ENCODE measurements at regions not wholly inside any gene's neighbourhood (a gene's known extent, or its start where the extent isn't known, plus 50 kb on each side); places are given as distances from the start of the nearest gene placed in this dataset.

DNA sequence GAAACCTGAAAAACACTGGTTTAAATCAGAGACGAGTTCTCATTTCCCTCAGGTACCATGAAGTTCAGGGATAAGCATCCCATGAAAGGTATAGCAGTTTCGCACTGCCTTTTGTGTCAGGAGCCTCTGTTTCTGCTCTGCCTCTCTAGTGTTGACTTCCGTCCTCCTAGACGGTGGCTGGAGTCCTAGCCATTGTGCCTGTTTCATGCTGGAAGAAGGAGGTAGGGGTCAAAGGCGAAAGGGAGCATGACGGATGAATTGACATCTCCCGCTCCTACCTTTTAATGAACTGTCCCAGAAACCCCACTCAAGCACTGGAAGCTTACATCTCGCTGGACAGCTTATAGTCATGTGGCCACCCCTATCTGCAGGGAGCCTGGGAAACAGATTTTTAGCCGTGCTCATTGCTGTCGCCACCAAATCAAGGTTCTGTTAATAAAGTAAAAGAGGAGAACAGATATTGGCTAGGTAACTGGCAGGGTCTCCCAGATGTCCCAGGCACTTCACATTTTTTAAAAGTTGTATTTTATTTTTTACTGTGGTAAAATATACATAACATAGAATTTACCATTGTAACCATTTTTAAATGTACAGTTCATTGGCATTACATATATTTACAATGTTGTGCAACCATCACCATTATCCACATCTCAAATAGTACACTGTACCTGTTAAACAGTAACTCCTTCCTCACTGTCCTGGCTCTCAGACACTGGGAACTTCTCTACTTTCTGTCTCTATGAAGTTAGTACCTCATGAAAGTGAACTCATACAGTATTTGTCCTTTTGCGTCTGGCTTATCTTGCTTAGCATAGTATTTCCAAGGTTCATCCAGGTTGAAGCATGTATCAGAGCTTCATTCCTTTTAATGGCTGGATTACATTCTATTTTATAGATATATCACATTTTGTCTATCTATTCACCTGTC, 55.0 kb upstream of the CTLA4 start:
- DNase-seq (ENCODE audit: low read depth in 1 of 2, low spot score in 1 of 2), result no peak

DNA sequence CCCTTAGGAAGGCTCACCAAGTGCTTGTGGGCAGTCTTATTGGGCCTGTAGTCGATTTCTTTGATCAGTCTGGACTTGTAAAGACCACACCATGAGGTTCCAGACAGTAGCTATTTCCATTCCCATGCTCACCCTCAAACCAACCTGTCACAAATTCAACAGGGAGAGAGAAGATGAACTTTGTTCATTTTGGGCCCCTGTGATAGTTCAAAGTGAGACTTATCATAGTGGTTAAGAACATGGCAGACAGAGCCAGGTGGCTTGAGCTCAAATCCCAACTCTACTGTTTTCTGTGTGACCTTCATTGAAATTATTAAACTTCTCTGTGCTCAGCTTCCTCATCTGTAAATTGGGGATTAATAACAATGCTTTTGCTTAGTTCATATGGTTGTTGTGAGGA, 53.9 kb upstream of the CTLA4 start:
- DNase-seq (ENCODE audit: low read depth in 1 of 2, low spot score in 1 of 2), result no peak

DNA sequence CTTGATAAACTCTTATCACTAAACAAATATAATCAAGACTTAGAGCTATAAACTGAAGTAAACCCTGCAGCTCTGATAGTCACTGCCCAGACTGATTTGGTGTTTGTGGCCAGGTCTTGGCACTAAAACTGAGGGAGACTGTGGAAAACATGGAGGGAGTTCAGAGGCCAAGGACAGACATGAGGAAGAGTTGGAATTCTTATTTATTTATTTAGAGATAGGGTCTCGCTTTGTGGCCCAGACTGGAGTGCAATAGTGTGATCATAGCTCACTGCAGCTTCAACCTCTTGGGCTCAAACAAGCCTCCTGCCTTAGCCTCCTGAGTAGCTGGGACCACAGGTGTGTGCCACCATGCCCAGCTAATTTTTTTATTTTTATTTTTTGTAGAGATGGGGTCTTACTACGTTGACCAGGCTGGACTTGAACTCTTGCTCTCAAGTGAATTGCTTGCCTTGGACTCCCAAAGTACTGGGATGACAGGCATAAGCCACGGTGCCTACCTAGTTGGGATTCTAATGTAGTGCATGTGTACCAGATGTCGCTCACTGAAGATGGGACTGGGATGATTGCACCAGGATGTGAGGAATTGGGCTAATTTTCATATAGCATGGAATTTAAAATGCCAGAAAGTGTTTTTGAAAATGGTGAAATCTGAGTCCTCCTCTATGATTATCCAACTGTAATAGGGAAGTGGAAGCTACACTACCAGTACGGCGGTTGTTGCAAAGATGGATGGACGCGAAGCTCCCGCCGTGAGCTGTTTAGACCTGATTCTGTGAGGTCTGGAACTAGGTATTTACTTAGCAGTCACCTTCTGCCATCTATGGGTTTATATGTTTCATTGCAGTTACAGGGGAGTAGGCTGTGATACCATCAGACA, 52.7 kb upstream of the CTLA4 start:
- no peak for DNase-seq (ENCODE audit: low read depth in 1 of 2, low spot score in 1 of 2)

DNA sequence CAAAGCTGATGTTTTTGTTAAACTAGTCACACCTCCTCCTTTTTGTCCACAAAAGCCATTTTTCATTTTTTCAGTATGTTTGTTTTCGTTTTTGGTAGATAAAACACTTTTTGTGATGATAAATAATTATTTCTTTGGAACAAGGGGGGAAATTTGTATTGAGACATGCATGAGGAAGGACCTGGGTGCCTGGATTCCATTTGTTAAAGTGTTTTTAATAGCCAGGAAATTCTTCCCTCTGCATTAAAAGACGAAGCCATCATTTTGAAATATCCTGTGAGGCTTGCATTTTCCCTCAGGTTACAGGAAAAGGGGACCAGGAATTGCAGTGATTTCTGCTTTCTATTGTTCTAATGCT, 52.1 kb upstream of the CTLA4 start:
- no peak for DNase-seq (ENCODE audit: low read depth in 1 of 2, low spot score in 1 of 2)

DNA sequence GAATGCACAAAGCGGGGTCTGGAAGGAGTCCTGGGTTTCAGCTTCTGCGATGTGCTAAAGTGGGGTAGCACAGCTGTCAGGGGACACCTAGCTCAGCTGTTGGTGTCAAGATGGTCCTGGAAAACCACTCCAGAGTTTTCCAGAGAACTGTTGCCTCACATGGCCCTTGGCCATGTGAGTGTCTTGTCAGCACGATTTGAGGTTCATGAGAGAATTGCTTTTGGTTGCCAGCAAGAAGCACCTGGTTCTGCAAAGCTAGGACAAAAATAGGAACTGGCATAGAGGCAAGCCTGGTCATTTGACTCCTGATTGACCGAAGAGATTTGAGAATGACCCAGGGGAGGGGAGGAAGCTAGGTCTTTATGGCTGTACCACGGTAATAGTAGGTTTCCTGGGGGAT, 50.4 kb upstream of the CTLA4 start:
- DNase-seq (ENCODE audit: low read depth in 1 of 2, low spot score in 1 of 2), result no peak

Data from stimulated activated CD4-positive, alpha-beta T cell treated with anti-CD3 and anti-CD28 coated beads, Interleukin-15, amount 100 ng/mL, for 1 hour (primary cell).